Trophoblast cell (in vitro differentiated cells and primary cell): ENCODE measurements at regions not wholly inside any gene's neighbourhood (a gene's known extent, or its start where the extent isn't known, plus 50 kb on each side); places are given as distances from the start of the nearest gene placed in this dataset.

Source experiments
- DNase-seq, 2 donors: peaks; one replicate each; pipeline ENCODE4 v3.0.0-alpha.2; 2016
- H2AFZ ChIP-seq: 2 replicates; pipeline ENCODE4 v1.6.1; 2013; ENCODE audit warnings: low read length, moderate library complexity, mild to moderate bottlenecking; ENCODE audit not compliant: insufficient read depth, poor library complexity
- H2AK5ac ChIP-seq: 2 replicates; pipeline ENCODE4 v1.6.1; 2013; ENCODE audit warnings: mild to moderate bottlenecking, low read length
- H2BK120ac ChIP-seq: 2 replicates; pipeline ENCODE4 v1.6.1; 2013; ENCODE audit warnings: low read length, mild to moderate bottlenecking, moderate library complexity; ENCODE audit not compliant: insufficient read depth, poor library complexity
- H2BK12ac ChIP-seq: 2 replicates; pipeline ENCODE4 v1.6.1; 2013; ENCODE audit warnings: mild to moderate bottlenecking, low read length, moderate library complexity
- H2BK5ac ChIP-seq: 2 replicates; pipeline ENCODE4 v1.6.1; 2013; ENCODE audit warnings: low read length, low read depth, moderate library complexity, mild to moderate bottlenecking; ENCODE audit not compliant: poor library complexity
- H3K14ac ChIP-seq: 2 replicates; pipeline ENCODE4 v1.6.1; 2013; ENCODE audit warnings: mild to moderate bottlenecking, low read length
- H3K18ac ChIP-seq: 2 replicates; pipeline ENCODE4 v1.6.1; 2013; ENCODE audit warnings: mild to moderate bottlenecking, low read length
- H3K23ac ChIP-seq: 2 replicates; pipeline ENCODE4 v1.6.1; 2013; ENCODE audit warnings: low read length
- H3K27ac ChIP-seq: 2 replicates; pipeline ENCODE4 v1.5.1; 2013; ENCODE audit warnings: low read depth, mild to moderate bottlenecking, inconsistent platforms, low read length, moderate library complexity
- H3K27me3 ChIP-seq: 2 replicates; pipeline ENCODE4 v1.6.1; 2013; ENCODE audit warnings: inconsistent platforms, mild to moderate bottlenecking, low read length, moderate library complexity; ENCODE audit not compliant: insufficient read depth
- H3K36me3 ChIP-seq, 2 experiments: 1 replicate in 1 of 2; 2 replicates in 1 of 2; pipeline ENCODE4 v1.6.1; 2013; ENCODE audit warnings: low read length in 2 of 2, mild to moderate bottlenecking in 2 of 2, moderate library complexity in 1 of 2; ENCODE audit not compliant: insufficient read depth in 2 of 2, control insufficient read depth in 1 of 2
- H3K4ac ChIP-seq: 2 replicates; pipeline ENCODE4 v1.6.1; 2013; ENCODE audit warnings: low read depth, mild to moderate bottlenecking, low read length, moderate library complexity
- H3K4me1 ChIP-seq, 2 experiments: 1 replicate in 1 of 2; 2 replicates in 1 of 2; pipeline ENCODE4 v1.6.1; 2013; ENCODE audit warnings: low read length in 2 of 2, mild to moderate bottlenecking in 2 of 2, moderate library complexity in 1 of 2; ENCODE audit not compliant: insufficient read depth in 2 of 2, control insufficient read depth in 1 of 2
- H3K4me2 ChIP-seq: 2 replicates; pipeline ENCODE4 v1.6.1; 2013; ENCODE audit warnings: inconsistent platforms, mild to moderate bottlenecking, low read length, moderate library complexity
- H3K4me3 ChIP-seq: 2 replicates; pipeline ENCODE4 v1.5.1; 2013; ENCODE audit warnings: mild to moderate bottlenecking, low read depth, low read length, inconsistent platforms
- H3K79me1 ChIP-seq: one replicate; pipeline ENCODE4 v1.6.1; 2013; ENCODE audit warnings: low read length
- H3K79me2 ChIP-seq: 2 replicates; pipeline ENCODE4 v1.6.1; 2013; ENCODE audit warnings: low read length, mild to moderate bottlenecking; ENCODE audit not compliant: control insufficient read depth, insufficient read depth, poor library complexity
- H3K9ac ChIP-seq: 2 replicates; pipeline ENCODE4 v1.6.1; 2013; ENCODE audit warnings: mild to moderate bottlenecking, low read length
- H3K9me3 ChIP-seq: 2 replicates; pipeline ENCODE4 v1.6.1; 2013; ENCODE audit warnings: low read depth, mild to moderate bottlenecking, control low read depth, inconsistent platforms, low read length; ENCODE audit not compliant: insufficient read depth
- H4K12ac ChIP-seq: 2 replicates; pipeline ENCODE4 v1.6.1; 2013; ENCODE audit warnings: low read depth, mild to moderate bottlenecking, low read length, moderate library complexity
- H4K8ac ChIP-seq: 2 replicates; pipeline ENCODE4 v1.6.1; 2013; ENCODE audit warnings: low read depth, mild to moderate bottlenecking, low read length, moderate library complexity
- H4K91ac ChIP-seq: one replicate; pipeline ENCODE4 v1.6.1; 2013; ENCODE audit warnings: low read depth, mild to moderate bottlenecking, low read length, moderate library complexity
- WGBS: extraction: QIAGEN DNeasy Blood & Tissue Kit; methylation state at CpG from one replicate; pipeline ENCODE4 v1.1.7; 2013; ENCODE audit warnings: missing lambda C conversion rate; ENCODE audit not compliant: insufficient read length, insufficient coverage; ENCODE audit errors: extremely low coverage; 5-methylcytosine and 5-hydroxymethylcytosine counted together

DNA sequence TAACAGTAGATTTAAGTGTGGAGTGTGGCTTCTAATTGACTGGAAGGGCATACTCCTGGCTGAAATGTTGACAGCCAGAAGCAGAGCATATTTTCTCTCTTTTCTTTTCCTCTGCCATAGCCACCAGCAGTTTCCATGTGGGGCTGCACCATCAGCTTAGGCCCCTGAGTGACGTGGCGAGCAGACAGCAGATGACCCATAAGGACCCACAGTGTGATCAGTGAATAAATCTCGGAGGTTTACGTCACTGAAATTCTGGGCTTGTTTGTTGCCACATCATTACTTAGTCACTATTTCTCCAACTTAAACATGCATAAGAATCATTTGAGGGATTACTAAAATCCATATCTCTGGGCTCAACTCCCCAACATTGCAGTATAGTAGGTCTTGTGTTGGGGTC, 549.7 kb upstream of the TMEM132C start:
- Histone ChIP-seq H2BK5ac (no peak overlapping the region), H3K4ac (no peak overlapping the region)

DNA sequence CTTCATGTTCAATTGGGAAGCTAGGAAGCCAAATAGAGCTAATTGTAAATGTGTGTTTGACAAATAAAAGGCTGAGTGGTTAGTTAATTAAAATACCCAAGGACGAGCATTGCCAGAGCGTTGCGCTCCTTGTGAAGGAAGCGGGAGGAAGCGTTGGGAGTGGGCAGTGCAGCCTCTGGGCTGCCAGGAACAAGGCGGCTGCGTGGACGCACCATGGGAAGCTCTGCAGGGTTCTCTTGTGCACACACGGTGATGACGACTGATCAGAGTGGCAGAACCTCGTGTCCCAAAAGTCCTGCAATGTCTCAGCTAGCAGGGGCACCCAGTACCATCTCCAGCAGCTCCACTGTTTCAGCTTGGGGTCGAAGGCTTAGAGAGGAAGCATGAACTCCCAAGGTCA, 546.6 kb upstream of the TMEM132C start:
- Histone ChIP-seq H2BK5ac (no peak overlapping the region), H3K4ac (no peak overlapping the region), H3K4me1 (no peaks in the 10 kb centered on the region), H3K79me1 (no peaks in the 10 kb centered on the region), H3K9me3 (no peaks in the 10 kb centered on the region), H2BK120ac (no peak overlapping the region), H3K36me3 (no peaks in the 10 kb centered on the region), H3K9ac (no peak overlapping the region), H2AK5ac (no peak overlapping the region), H3K79me2 (no peaks in the 10 kb centered on the region), H3K27ac (no peak overlapping the region), H3K14ac (no peak overlapping the region), H4K8ac (no peak overlapping the region), H3K18ac (no peak overlapping the region), H3K4me2 (no peak overlapping the region), H2BK12ac (no peak overlapping the region), H2AFZ (no peak overlapping the region), H3K4me3 (no peak overlapping the region), H4K12ac (no peak overlapping the region), H3K23ac (no peak overlapping the region), H4K91ac (no peak overlapping the region), H3K27me3 (no peaks in the 10 kb centered on the region)
- WGBS, result no CpG with 5 or more reads among the region's 12 CpGs
- DNase-seq, result no peak

More for the DNA sequence above, 549.7 kb upstream of the TMEM132C start:
- H3K27ac ChIP-seq, result no peak overlapping the region
- H4K8ac ChIP-seq, result no peak overlapping the region
- no peaks in the 10 kb centered on the region for H3K27me3 ChIP-seq
- no peaks in the 10 kb centered on the region for H3K4me1 ChIP-seq
- no peak overlapping the region for H3K18ac ChIP-seq
- H3K36me3 ChIP-seq, result no peaks in the 10 kb centered on the region
- H4K12ac ChIP-seq, result no peak overlapping the region
- no peak overlapping the region for H2AK5ac ChIP-seq
- no peaks in the 10 kb centered on the region for H3K9me3 ChIP-seq
- no peaks in the 10 kb centered on the region for H3K79me1 ChIP-seq
- H3K23ac ChIP-seq, result no peak overlapping the region
- no peak overlapping the region for H3K4me3 ChIP-seq
- H2BK12ac ChIP-seq, result no peak overlapping the region
- H3K79me2 ChIP-seq, result no peaks in the 10 kb centered on the region
- no CpG with 5 or more reads among the region's 4 CpGs for WGBS
- H2BK120ac ChIP-seq, result no peak overlapping the region
- DNase-seq, result no peak
- no peak overlapping the region for H3K9ac ChIP-seq
- H3K4me2 ChIP-seq, result no peak overlapping the region
- H2AFZ ChIP-seq, result no peak overlapping the region
- no peak overlapping the region for H3K14ac ChIP-seq
- H4K91ac ChIP-seq, result no peak overlapping the region

DNA sequence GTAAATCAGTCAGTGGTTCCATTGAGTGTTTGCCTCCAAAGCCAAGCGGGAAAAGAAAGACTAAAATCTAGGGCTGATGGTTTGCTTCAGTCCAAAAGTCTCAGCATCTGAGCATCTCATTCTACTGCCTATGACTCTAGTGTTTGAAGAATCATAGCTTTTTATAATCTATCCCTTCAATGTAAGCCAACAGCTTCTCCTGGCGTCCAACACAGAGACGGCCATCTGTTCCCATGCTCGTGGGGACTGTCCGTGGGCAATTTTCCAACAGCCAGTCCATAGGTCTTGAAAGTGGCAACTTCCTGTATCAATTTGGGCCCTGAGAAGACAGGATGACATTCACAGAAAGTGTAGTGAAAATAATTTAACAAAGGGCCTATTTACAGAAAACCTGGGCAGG, 544.4 kb upstream of the TMEM132C start:
- Histone ChIP-seq H4K91ac (no peak overlapping the region), H3K4me2 (no peak overlapping the region), H3K18ac (no peak overlapping the region), H3K4ac (no peak overlapping the region), H2AFZ (no peak overlapping the region), H3K79me1 (no peaks in the 10 kb centered on the region), H2BK12ac (no peak overlapping the region), H3K27me3 (no peaks in the 10 kb centered on the region), H4K8ac (no peak overlapping the region), H3K36me3 (no peaks in the 10 kb centered on the region), H2BK120ac (no peak overlapping the region), H3K23ac (no peak overlapping the region), H3K4me3 (no peak overlapping the region), H2AK5ac (no peak overlapping the region), H3K4me1 (no peaks in the 10 kb centered on the region), H2BK5ac (no peak overlapping the region), H4K12ac (no peak overlapping the region), H3K14ac (no peak overlapping the region), H3K79me2 (no peaks in the 10 kb centered on the region), H3K27ac (no peak overlapping the region), H3K9me3 (no peaks in the 10 kb centered on the region), H3K9ac (no peak overlapping the region)
- no CpG with 5 or more reads among the region's 5 CpGs for WGBS
- no peak for DNase-seq

DNA sequence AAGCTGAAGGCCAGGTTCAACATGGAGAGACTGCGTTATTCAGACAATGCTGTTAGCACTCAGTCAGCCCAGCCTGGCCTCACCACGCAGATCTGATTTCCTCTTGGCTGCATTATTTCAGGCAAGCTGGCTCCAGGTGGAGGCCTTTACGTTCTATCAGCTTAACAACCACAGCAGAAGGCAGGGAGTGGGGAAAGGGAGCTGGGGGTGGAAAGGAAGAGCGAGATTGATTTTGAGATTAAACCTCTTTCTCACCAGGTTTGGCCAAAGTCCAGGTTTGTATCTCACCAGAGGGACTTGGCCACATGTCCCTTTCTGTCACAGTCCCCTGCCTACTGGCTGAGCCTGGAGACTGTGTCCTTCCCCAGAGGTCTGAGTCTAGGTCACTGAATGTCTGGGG, 543.7 kb upstream of the TMEM132C start:
- H3K79me1 ChIP-seq, result no peaks in the 10 kb centered on the region
- no peak overlapping the region for H4K12ac ChIP-seq
- H3K4me1 ChIP-seq, result no peaks in the 10 kb centered on the region
- no CpG with 5 or more reads among the region's 4 CpGs for WGBS
- no peaks in the 10 kb centered on the region for H3K36me3 ChIP-seq
- no peak overlapping the region for H2AK5ac ChIP-seq
- H3K79me2 ChIP-seq, result no peaks in the 10 kb centered on the region
- no peaks in the 10 kb centered on the region for H3K9me3 ChIP-seq
- H3K27me3 ChIP-seq, result no peaks in the 10 kb centered on the region
- H4K91ac ChIP-seq, result no peak overlapping the region
- H2BK5ac ChIP-seq, result no peak overlapping the region
- no peak overlapping the region for H3K4me2 ChIP-seq
- no peak overlapping the region for H4K8ac ChIP-seq
- H3K4ac ChIP-seq, result no peak overlapping the region
- H2BK12ac ChIP-seq, result no peak overlapping the region
- no peak overlapping the region for H3K9ac ChIP-seq
- H2AFZ ChIP-seq, result no peak overlapping the region
- no peak overlapping the region for H3K27ac ChIP-seq
- no peak overlapping the region for H3K14ac ChIP-seq
- H3K4me3 ChIP-seq, result no peak overlapping the region
- no peak overlapping the region for H3K18ac ChIP-seq
- no peak overlapping the region for H2BK120ac ChIP-seq
- no peak for DNase-seq
- H3K23ac ChIP-seq, result no peak overlapping the region
